ENCODE measurements at regions not wholly inside any gene's neighbourhood (a gene's known extent, or its start where the extent isn't known, plus 50 kb on each side); places are given as distances from the start of the nearest gene placed in this dataset.
"Not testable (repeated sequence)": the region's sequence is repeated elsewhere in the genome, so short reads cannot be mapped to it uniquely, and the experiment has no call there.

DNA sequence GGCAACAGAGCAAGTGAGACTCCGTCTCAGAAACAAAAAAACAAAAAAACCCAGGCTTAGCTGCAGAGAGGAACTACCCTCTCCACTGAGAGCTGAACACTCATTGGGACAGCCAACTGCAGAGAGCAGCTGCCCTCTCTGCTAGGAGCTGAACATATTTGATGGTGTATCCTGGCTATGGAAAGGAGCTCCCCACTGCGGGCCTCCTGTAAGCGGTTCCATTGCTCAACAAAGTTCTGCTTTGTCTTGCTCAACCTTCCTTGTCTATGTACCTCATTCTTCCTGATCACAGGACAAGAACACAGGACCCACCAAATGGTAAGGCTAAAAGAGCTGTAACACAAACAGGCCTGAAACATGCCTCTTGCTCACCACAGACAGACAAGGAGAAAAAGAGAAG is 246.3 kb upstream of the LRRTM4 start:
- no peaks in the 10 kb centered on the region for H3K36me3 ChIP-seq (ENCODE audit: control insufficient read depth, insufficient read depth, low read length)
- H3K4me1 ChIP-seq (ENCODE audit: control insufficient read depth, insufficient read depth, low read length) = no peaks in the 10 kb centered on the region
- DNase-seq = no peak
- no peaks in the 10 kb centered on the region for H3K27me3 ChIP-seq (ENCODE audit: control insufficient read depth, insufficient read depth, low read length, poor library complexity, severe bottlenecking)
- Mint-ChIP-seq H3K36me3 (ENCODE audit: low read depth) (peaks cover 4% of the 10 kb centered on the region), H3K27ac (no peak overlapping the region), H3K9me3 (peaks cover 20% of the 10 kb centered on the region), H3K27me3 (ENCODE audit: insufficient read depth) (no peaks in the 10 kb centered on the region), H3K4me1 (no peaks in the 10 kb centered on the region), H3K4me3 (no peak overlapping the region)
- TF ChIP-seq, protein P1, sequence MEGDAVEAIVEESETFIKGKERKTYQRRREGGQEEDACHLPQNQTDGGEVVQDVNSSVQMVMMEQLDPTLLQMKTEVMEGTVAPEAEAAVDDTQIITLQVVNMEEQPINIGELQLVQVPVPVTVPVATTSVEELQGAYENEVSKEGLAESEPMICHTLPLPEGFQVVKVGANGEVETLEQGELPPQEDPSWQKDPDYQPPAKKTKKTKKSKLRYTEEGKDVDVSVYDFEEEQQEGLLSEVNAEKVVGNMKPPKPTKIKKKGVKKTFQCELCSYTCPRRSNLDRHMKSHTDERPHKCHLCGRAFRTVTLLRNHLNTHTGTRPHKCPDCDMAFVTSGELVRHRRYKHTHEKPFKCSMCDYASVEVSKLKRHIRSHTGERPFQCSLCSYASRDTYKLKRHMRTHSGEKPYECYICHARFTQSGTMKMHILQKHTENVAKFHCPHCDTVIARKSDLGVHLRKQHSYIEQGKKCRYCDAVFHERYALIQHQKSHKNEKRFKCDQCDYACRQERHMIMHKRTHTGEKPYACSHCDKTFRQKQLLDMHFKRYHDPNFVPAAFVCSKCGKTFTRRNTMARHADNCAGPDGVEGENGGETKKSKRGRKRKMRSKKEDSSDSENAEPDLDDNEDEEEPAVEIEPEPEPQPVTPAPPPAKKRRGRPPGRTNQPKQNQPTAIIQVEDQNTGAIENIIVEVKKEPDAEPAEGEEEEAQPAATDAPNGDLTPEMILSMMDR (conservative IDR thresholded peaks at IDR 0.05) = no peak
- H3K27ac ChIP-seq (ENCODE audit: low read depth, low read length) = no peak overlapping the region
- no peak overlapping the region for H3K9ac ChIP-seq (ENCODE audit: extremely low read depth, low read length, poor library complexity, severe bottlenecking)
- no peaks in the 10 kb centered on the region for H3K9me3 ChIP-seq (ENCODE audit: control insufficient read depth, low read length)
- 90 to 94% methylated on average over 2 to 3 of the region's 3 CpGs for WGBS, 2 experiments (ENCODE audit: insufficient coverage in 1 of 2, insufficient read length in 1 of 2)
- no peak overlapping the region for H3K4me3 ChIP-seq (ENCODE audit: low read length)

DNA sequence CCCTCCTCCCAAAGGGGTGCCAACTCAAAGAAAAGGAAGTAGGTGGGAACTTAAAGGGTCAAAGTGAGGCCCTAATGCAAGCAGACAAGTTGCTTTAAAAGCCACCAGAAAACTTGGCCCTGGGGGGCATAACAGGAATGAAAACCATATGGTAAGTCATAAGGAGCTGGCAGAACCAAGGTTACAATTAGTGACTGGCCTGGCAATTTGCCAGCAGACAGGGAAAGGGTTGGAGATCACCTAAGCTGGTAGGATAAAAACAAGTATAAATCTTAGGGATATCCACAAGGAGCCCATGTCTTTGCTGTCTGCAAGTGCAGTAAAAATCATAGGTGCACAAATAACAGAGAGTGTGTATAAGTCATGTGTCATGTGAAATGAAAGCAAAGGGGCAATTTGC is 256.7 kb upstream of the LRRTM4 start:
- no peaks in the 10 kb centered on the region for H3K36me3 ChIP-seq (ENCODE audit: control insufficient read depth, insufficient read depth, low read length)
- Mint-ChIP-seq H3K36me3 (ENCODE audit: low read depth) (peaks cover 4% of the 10 kb centered on the region), H3K27me3 (ENCODE audit: insufficient read depth) (no peaks in the 10 kb centered on the region), H3K9me3 (peaks cover 33% of the 10 kb centered on the region), H3K27ac (no peak overlapping the region), H3K4me1 (no peaks in the 10 kb centered on the region), H3K4me3 (no peak overlapping the region)
- no peaks in the 10 kb centered on the region for H3K4me1 ChIP-seq (ENCODE audit: control insufficient read depth, insufficient read depth, low read length)
- DNase-seq = no peak
- no peak overlapping the region for H3K4me3 ChIP-seq (ENCODE audit: low read length)
- H3K9ac ChIP-seq (ENCODE audit: extremely low read depth, low read length, poor library complexity, severe bottlenecking) = no peak overlapping the region
- H3K27ac ChIP-seq (ENCODE audit: low read depth, low read length) = no peak overlapping the region
- TF ChIP-seq, protein P1 (conservative IDR thresholded peaks at IDR 0.05) = no peak
- no peaks in the 10 kb centered on the region for H3K27me3 ChIP-seq (ENCODE audit: control insufficient read depth, insufficient read depth, low read length, poor library complexity, severe bottlenecking)
- peaks cover 13% of the 10 kb centered on the region for H3K9me3 ChIP-seq (ENCODE audit: control insufficient read depth, low read length)

DNA sequence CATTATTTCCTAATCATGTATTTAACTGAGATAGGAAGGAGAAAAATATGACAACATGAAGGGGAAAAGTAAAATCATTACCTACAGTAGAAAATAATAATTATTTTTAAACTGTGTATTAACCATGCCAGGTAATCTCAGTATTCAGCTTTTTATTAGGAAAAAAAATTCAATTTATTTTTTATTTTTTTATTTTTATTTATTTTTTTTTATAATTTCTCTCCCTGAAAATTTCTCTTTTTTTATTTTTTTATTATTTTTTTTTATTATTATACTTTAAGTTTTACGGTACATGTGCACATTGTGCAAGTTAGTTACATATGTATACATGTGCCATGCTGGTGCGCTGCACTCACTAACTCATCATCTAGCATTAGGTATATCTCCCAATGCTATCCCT is 271.3 kb upstream of the LRRTM4 start:
- H3K4me3 Mint-ChIP-seq; H3K27ac Mint-ChIP-seq; H3K27me3 ChIP-seq (ENCODE audit: control insufficient read depth, insufficient read depth, low read length, poor library complexity, severe bottlenecking): not testable (repeated sequence)

DNA sequence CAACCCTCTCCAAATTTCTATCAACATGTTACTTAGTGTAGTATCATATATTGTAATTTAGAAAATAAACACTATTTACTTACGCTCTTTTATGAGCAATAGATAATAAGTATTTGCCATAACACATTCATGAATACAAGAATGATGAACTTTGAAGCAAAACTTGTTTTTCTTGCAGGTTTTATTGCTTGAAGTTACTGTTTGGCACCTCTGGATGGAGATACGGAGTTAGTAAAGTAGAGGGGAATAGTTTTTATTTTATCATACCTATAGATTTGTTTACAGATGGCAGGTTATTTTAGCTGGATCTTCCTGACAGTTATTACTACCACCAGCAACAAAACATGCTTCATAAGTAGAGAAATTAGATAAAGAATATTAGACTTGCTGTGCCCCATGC is 274.2 kb upstream of the LRRTM4 start:
- no peak overlapping the region for H3K27ac Mint-ChIP-seq
- no peaks in the 10 kb centered on the region for H3K27me3 Mint-ChIP-seq (ENCODE audit: insufficient read depth)
- H3K27ac ChIP-seq (ENCODE audit: low read depth, low read length) = no peak overlapping the region
- no peak overlapping the region for H3K4me3 ChIP-seq (ENCODE audit: low read length)
- H3K27me3 ChIP-seq (ENCODE audit: control insufficient read depth, insufficient read depth, low read length, poor library complexity, severe bottlenecking) = no peaks in the 10 kb centered on the region
- no peaks in the 10 kb centered on the region for H3K4me1 Mint-ChIP-seq
- no peak overlapping the region for H3K4me3 Mint-ChIP-seq
- no peaks in the 10 kb centered on the region for H3K4me1 ChIP-seq (ENCODE audit: control insufficient read depth, insufficient read depth, low read length)
- peaks cover 7% of the 10 kb centered on the region for H3K9me3 Mint-ChIP-seq
- TF ChIP-seq, protein P1 (conservative IDR thresholded peaks at IDR 0.05) = no peak
- H3K36me3 ChIP-seq (ENCODE audit: control insufficient read depth, insufficient read depth, low read length) = no peaks in the 10 kb centered on the region
- no peak for DNase-seq
- no peaks in the 10 kb centered on the region for H3K9me3 ChIP-seq (ENCODE audit: control insufficient read depth, low read length)
- H3K36me3 Mint-ChIP-seq (ENCODE audit: low read depth) = no peaks in the 10 kb centered on the region
- no peak overlapping the region for H3K9ac ChIP-seq (ENCODE audit: extremely low read depth, low read length, poor library complexity, severe bottlenecking)
- WGBS, 2 experiments (ENCODE audit: insufficient coverage in 1 of 2, insufficient read length in 1 of 2) = no CpG with 5 or more reads among the region's 2 CpGs

More for the DNA sequence above, 271.3 kb upstream of the LRRTM4 start:
- WGBS, 2 experiments (ENCODE audit: insufficient coverage in 1 of 2, insufficient read length in 1 of 2) = no CpG with 5 or more reads among the region's 2 CpGs
- not testable (repeated sequence) for DNase-seq; H3K27me3 Mint-ChIP-seq (ENCODE audit: insufficient read depth); H3K4me1 Mint-ChIP-seq; H3K9ac ChIP-seq (ENCODE audit: extremely low read depth, low read length, poor library complexity, severe bottlenecking); H3K9me3 Mint-ChIP-seq; H3K27ac ChIP-seq (ENCODE audit: low read depth, low read length); H3K36me3 ChIP-seq (ENCODE audit: control insufficient read depth, insufficient read depth, low read length); H3K36me3 Mint-ChIP-seq (ENCODE audit: low read depth); H3K4me1 ChIP-seq (ENCODE audit: control insufficient read depth, insufficient read depth, low read length); H3K9me3 ChIP-seq (ENCODE audit: control insufficient read depth, low read length); H3K4me3 ChIP-seq (ENCODE audit: low read length)
